ENCODE measurements at regions not wholly inside any gene's neighbourhood (a gene's known extent, or its start where the extent isn't known, plus 50 kb on each side); places are given as distances from the start of the nearest gene placed in this dataset.

- no peak for DNase-seq
- Histone ChIP-seq H3K4me3 (no peak overlapping the region), H3K27me3 (no peaks in the 10 kb centered on the region), H3K36me3 (ENCODE audit: low read depth, missing control alignments) (no peaks in the 10 kb centered on the region), H3K9me3 (no peaks in the 10 kb centered on the region), H3K27ac (no peak overlapping the region), H3K4me1 (no peaks in the 10 kb centered on the region)
- 69 to 79% methylated on average over 3 of the region's 3 CpGs for whole genome bisulfite sequencing, 2 donors
- intact Hi-C loops (cut with DNase I; ENCODE audit: low total_unique reads) = no loop called here
- no peak for TF ChIP-seq CTCF (IDR thresholded peaks at IDR 0.05)
- no peak for TF ChIP-seq POLR2A (IDR thresholded peaks at IDR 0.05)
These were observed 246.5 kb upstream of the RPS6KA3 start for GRCh38 chrX:20513185-20513584.

- no peaks in the 10 kb centered on the region for H3K27me3 ChIP-seq
- no peak overlapping the region for H3K4me3 ChIP-seq
- no peaks in the 10 kb centered on the region for H3K4me1 ChIP-seq
- DNase-seq = no peak
- H3K9me3 ChIP-seq = no peaks in the 10 kb centered on the region
- intact Hi-C loops (cut with DNase I; ENCODE audit: low total_unique reads) = no loop called here
- H3K27ac ChIP-seq = no peak overlapping the region
- TF ChIP-seq POLR2A (IDR thresholded peaks at IDR 0.05) (no peak), CTCF (IDR thresholded peaks at IDR 0.05) (no peak)
- H3K36me3 ChIP-seq (ENCODE audit: low read depth, missing control alignments) = no peaks in the 10 kb centered on the region
- 77 to 85% methylated on average over 5 of the region's 5 CpGs for WGBS, 2 donors
These were observed 245.1 kb upstream of the RPS6KA3 start for GRCh38 chrX:20511792-20512191.

- no peak overlapping the region for H3K4me3 ChIP-seq
- no peaks in the 10 kb centered on the region for H3K27me3 ChIP-seq
- DNase-seq = no peak
- 79 to 92% methylated on average over 2 of the region's 2 CpGs for WGBS, 2 donors
- no peaks in the 10 kb centered on the region for H3K36me3 ChIP-seq (ENCODE audit: low read depth, missing control alignments)
- no peak overlapping the region for H3K27ac ChIP-seq
- TF ChIP-seq POLR2A (IDR thresholded peaks at IDR 0.05) (no peak), CTCF (IDR thresholded peaks at IDR 0.05) (no peak)
- intact Hi-C loops (cut with DNase I; ENCODE audit: low total_unique reads) = no loop called here
- H3K4me1 ChIP-seq = no peaks in the 10 kb centered on the region
- H3K9me3 ChIP-seq = no peaks in the 10 kb centered on the region
These were observed 241.4 kb upstream of the RPS6KA3 start for GRCh38 chrX:20507901-20508620.

GRCh38 chrX:20506739-20507138 is 240.0 kb upstream of the RPS6KA3 start:
- no peak for DNase-seq
- no peaks in the 10 kb centered on the region for H3K27me3 ChIP-seq
- intact Hi-C loops (cut with DNase I; ENCODE audit: low total_unique reads) = no loop called here
- no peaks in the 10 kb centered on the region for H3K36me3 ChIP-seq (ENCODE audit: low read depth, missing control alignments)
- no peak overlapping the region for H3K4me3 ChIP-seq
- no peaks in the 10 kb centered on the region for H3K9me3 ChIP-seq
- no peak overlapping the region for H3K27ac ChIP-seq
- no peaks in the 10 kb centered on the region for H3K4me1 ChIP-seq
- no peak for TF ChIP-seq CTCF (IDR thresholded peaks at IDR 0.05)
- no peak for TF ChIP-seq POLR2A (IDR thresholded peaks at IDR 0.05)

GRCh38 chrX:20500949-20501348 is 234.2 kb upstream of the RPS6KA3 start:
- Histone ChIP-seq H3K9me3 (no peaks in the 10 kb centered on the region), H3K4me3 (no peak overlapping the region), H3K27ac (no peak overlapping the region), H3K4me1 (no peaks in the 10 kb centered on the region), H3K36me3 (ENCODE audit: low read depth, missing control alignments) (no peaks in the 10 kb centered on the region), H3K27me3 (no peaks in the 10 kb centered on the region)
- DNase-seq = no peak
- intact Hi-C loops (cut with DNase I; ENCODE audit: low total_unique reads) = no loop called here
- TF ChIP-seq POLR2A (IDR thresholded peaks at IDR 0.05) (no peak), CTCF (IDR thresholded peaks at IDR 0.05) (no peak)
